ENCODE measurements at regions not wholly inside any gene's neighbourhood (a gene's known extent, or its start where the extent isn't known, plus 50 kb on each side); places are given as distances from the start of the nearest gene placed in this dataset.

- TF ChIP-seq CTCF (IDR thresholded peaks at IDR 0.05) (no peak), POLR2A (IDR thresholded peaks at IDR 0.05) (no peak), POLR2AphosphoS5 (IDR thresholded peaks at IDR 0.05) (no peak)
Measured at GRCh38 chr18:10011751-10012150, 97.9 kb downstream of the VAPA start.

Measured in prostate gland (tissue), 2 donors.